ENCODE measurements at regions not wholly inside any gene's neighbourhood (a gene's known extent, or its start where the extent isn't known, plus 50 kb on each side); places are given as distances from the start of the nearest gene placed in this dataset.

- ChIA-PET CTCF (no interaction called here), POLR2A (no interaction called here)
- no peak overlapping the region for H3K4me3 Mint-ChIP-seq
- no peaks in the 10 kb centered on the region for H3K36me3 Mint-ChIP-seq
- 0 out of 2 replicates have a peak, but pooled peaks cover 4% of the 10 kb centered on the region for H3K9me3 Mint-ChIP-seq
- H3K27me3 Mint-ChIP-seq (ENCODE audit: low read depth): peaks cover 5% of the 10 kb centered on the region
- no peak overlapping the region for H3K27ac Mint-ChIP-seq
- DNase-seq (ENCODE audit: low spot score) (no peak), ATAC-seq (no peak)
- peaks cover 6% of the 10 kb centered on the region for H3K4me1 Mint-ChIP-seq
- TF ChIP-seq ARID4B (CRISPR knock-in tag; IDR thresholded peaks at IDR 0.05; ENCODE audit: borderline replicate concordance) (no peak), E2F5 (CRISPR knock-in tag; IDR thresholded peaks at IDR 0.05) (no peak), MYBL2 (CRISPR knock-in tag; IDR thresholded peaks at IDR 0.05) (no peak), ZBTB21 (CRISPR knock-in tag; IDR thresholded peaks at IDR 0.05; ENCODE audit: borderline replicate concordance) (no peak), NFE2L1 (CRISPR knock-in tag; IDR thresholded peaks at IDR 0.05) (no peak), ZNF263 (CRISPR knock-in tag; IDR thresholded peaks at IDR 0.05; ENCODE audit: low read depth) (no peak), ZNF317 (CRISPR knock-in tag; IDR thresholded peaks at IDR 0.05; ENCODE audit: borderline replicate concordance, low read depth) (no peak), NR1H2 (CRISPR knock-in tag; IDR thresholded peaks at IDR 0.05) (no peak), ZNF532 (CRISPR knock-in tag; IDR thresholded peaks at IDR 0.05; ENCODE audit: borderline replicate concordance) (no peak), RORB (CRISPR knock-in tag; IDR thresholded peaks at IDR 0.05) (no peak), E2F1 (CRISPR knock-in tag; IDR thresholded peaks at IDR 0.05) (no peak), NR2C2 (CRISPR knock-in tag; IDR thresholded peaks at IDR 0.05) (no peak)
These were observed 102.6 kb upstream of the ALDH1B1 start for GRCh38 chr9:38289866-38290245.

GRCh38 chr9:38289236-38289865, 103.2 kb upstream of the ALDH1B1 start:
- Mint-ChIP-seq H3K36me3 (no peaks in the 10 kb centered on the region), H3K9me3 (0 out of 2 replicates have a peak, but pooled peaks cover 4% of the 10 kb centered on the region), H3K27me3 (ENCODE audit: low read depth) (peaks cover 5% of the 10 kb centered on the region), H3K27ac (no peak overlapping the region), H3K4me3 (no peak overlapping the region), H3K4me1 (peaks cover 9% of the 10 kb centered on the region)
- ChIA-PET POLR2A (no interaction called here), CTCF (no interaction called here)
- ATAC-seq: no peak
- no peak for DNase-seq (ENCODE audit: low spot score)
- TF ChIP-seq E2F1 (CRISPR knock-in tag; IDR thresholded peaks at IDR 0.05) (no peak), ZBTB21 (CRISPR knock-in tag; IDR thresholded peaks at IDR 0.05; ENCODE audit: borderline replicate concordance) (no peak), ESRRA (CRISPR knock-in tag; IDR thresholded peaks at IDR 0.05; ENCODE audit: borderline replicate concordance) (no peak), FOXK1 (CRISPR knock-in tag; IDR thresholded peaks at IDR 0.05) (no peak), ZNF425 (CRISPR knock-in tag; conservative IDR thresholded peaks at IDR 0.05) (no peak), FOXP4 (CRISPR knock-in tag; IDR thresholded peaks at IDR 0.05) (no peak)

Measured in WTC11 (cell line).